NB4 (cell line): ENCODE measurements at regions not wholly inside any gene's neighbourhood (a gene's known extent, or its start where the extent isn't known, plus 50 kb on each side); places are given as distances from the start of the nearest gene placed in this dataset.

Experiments used
- MYC ChIP-seq: IDR thresholded peaks from 2 replicates; pipeline ENCODE4 v1.6.1; 2011; ENCODE audit warnings: low read depth, low read length
- POLR2A ChIP-seq: IDR thresholded peaks from 2 replicates; pipeline ENCODE4 v1.6.1; 2011; ENCODE audit warnings: mild to moderate bottlenecking; ENCODE audit not compliant: insufficient read length; ENCODE audit errors: extremely low read depth
- TF ChIP-seq, protein P1 (sequence below): IDR thresholded peaks from 2 replicates; pipeline ENCODE4 v1.6.1; 2011; ENCODE audit warnings: low read depth, low read length

DNA sequence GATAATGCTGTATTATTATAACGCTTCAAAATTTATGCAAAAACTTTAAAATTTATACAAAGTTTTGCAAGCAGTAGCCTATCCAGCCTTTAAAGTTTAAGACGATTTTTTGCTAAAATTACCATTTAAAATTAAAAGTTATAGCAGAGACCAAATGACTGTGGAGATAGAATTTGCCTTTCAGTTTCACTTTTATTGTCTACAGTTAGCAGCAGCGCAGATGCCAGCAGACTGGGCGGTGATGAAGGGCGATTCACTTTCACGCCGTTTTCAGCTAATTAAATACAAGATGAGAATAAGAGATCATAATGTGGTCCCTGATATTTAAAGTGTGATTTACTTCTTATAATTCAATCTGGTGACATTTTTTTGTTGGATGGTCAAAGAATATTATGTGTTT lies 1381.5 kb upstream of the ADGRL3 start:
- TF ChIP-seq MYC = no peak
- no peak for TF ChIP-seq POLR2A
- TF ChIP-seq, protein P1, sequence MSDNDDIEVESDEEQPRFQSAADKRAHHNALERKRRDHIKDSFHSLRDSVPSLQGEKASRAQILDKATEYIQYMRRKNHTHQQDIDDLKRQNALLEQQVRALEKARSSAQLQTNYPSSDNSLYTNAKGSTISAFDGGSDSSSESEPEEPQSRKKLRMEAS = no peak
